ENCODE measurements at regions not wholly inside any gene's neighbourhood (a gene's known extent, or its start where the extent isn't known, plus 50 kb on each side); places are given as distances from the start of the nearest gene placed in this dataset.

DNA sequence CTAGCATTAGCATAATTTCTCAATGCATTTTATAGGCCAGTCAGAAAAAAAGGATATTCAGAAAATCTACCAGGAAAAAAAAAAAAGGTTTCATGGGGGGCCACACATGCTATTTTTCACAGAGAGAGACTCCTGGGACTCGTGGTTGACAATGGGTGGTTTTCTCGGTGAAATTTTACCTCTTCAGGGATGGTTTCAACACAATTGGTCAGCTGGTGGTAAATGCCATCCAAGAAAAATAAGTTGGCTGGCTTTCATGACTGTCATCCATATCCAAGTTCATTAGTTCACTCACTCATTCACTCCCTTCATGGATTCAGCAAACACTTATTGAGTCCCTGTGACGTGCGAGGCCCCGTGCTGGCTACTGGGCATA is 217.3 kb downstream of the SHQ1 start:
- Histone ChIP-seq H2BK120ac (replicated peaks; ENCODE audit: low read depth, low read length) (no peak overlapping the region), H3K18ac (ENCODE audit: extremely low read depth, low read length) (no peak overlapping the region), H3K4me1 (replicated peaks in 1 of 4; ENCODE audit: control insufficient read depth in 3 of 4, insufficient read depth in 4 of 4, low read length in 3 of 4) (peaks cover 0 to 6% (median 2%) of the 10 kb centered on the region in 4 experiments; a peak in 3 of 7 replicates), H3K27ac (ENCODE audit: low read depth, low read length) (no peak overlapping the region), H3K4ac (replicated peaks; ENCODE audit: insufficient read length, low read depth, low read length) (no peak overlapping the region), H4K5ac (ENCODE audit: insufficient read length, low read depth, low read length) (no peak overlapping the region), H2AFZ (ENCODE audit: low read length) (no peak overlapping the region), H3K9me3 (ENCODE audit: insufficient read depth in 2 of 2, low read depth in 1 of 2, low read length in 1 of 2) (no peaks in the 10 kb centered on the region), H2BK20ac (ENCODE audit: low read length) (no peak overlapping the region), H3K79me1 (ENCODE audit: low read depth, low read length) (no peaks in the 10 kb centered on the region), H3K4me3 (ENCODE audit: extremely low read depth in 1 of 4, insufficient read depth in 2 of 4, low read depth in 3 of 4, low read length in 4 of 4) (no peak overlapping the region), H3K9ac (replicated peaks in 1 of 4; ENCODE audit: extremely low read depth in 1 of 4, low read depth in 3 of 4, low read length in 3 of 4) (no peak overlapping the region), H2BK15ac (ENCODE audit: low read length) (no peak overlapping the region), H2AK5ac (ENCODE audit: low read depth, low read length) (no peak overlapping the region), H3K27me3 (replicated peaks in 1 of 4; ENCODE audit: control insufficient read depth in 3 of 4, extremely low read depth in 1 of 4, insufficient read depth in 3 of 4, low read length in 3 of 4) (no peaks in the 10 kb centered on the region), H2BK5ac (ENCODE audit: low read depth, low read length) (no peak overlapping the region), H3K14ac (ENCODE audit: insufficient read length) (no peak overlapping the region), H3K4me2 (ENCODE audit: insufficient read depth in 1 of 2, low read depth in 2 of 2, low read length in 2 of 2) (no peak overlapping the region), H3K23ac (ENCODE audit: insufficient read length) (no peak overlapping the region), H4K8ac (ENCODE audit: extremely low read depth, insufficient read depth, low read length) (no peak overlapping the region), H4K91ac (replicated peaks; ENCODE audit: insufficient read length, low read length) (no peak overlapping the region), H2BK12ac (ENCODE audit: low read depth, low read length) (no peak overlapping the region), H3K56ac (replicated peaks; ENCODE audit: insufficient read length, low read depth, low read length) (no peak overlapping the region), H3K23me2 (ENCODE audit: low read depth, low read length) (no peaks in the 10 kb centered on the region), H3K36me3 (ENCODE audit: control insufficient read depth in 2 of 4, insufficient read depth in 4 of 4, low read length in 3 of 4) (no peaks in the 10 kb centered on the region), H4K20me1 (replicated peaks in 1 of 2; ENCODE audit: control insufficient read depth in 1 of 2, insufficient read depth in 2 of 2, low read length in 2 of 2) (no peaks in the 10 kb centered on the region), H3K79me2 (ENCODE audit: control insufficient read depth in 1 of 2, insufficient read depth in 2 of 2, low read length in 2 of 2) (no peaks in the 10 kb centered on the region)
- DNase-seq (ENCODE audit: low read depth in 1 of 2, low spot score in 2 of 2) (no peak), FAIRE-seq (no peak)
- ChIA-PET CTCF (ENCODE audit: partially characterized antibody) (no interaction called here), POLR2A (ENCODE audit: partially characterized antibody) (interaction anchor here (0.6 to 0.8 kb wide), 2 partner anchors 23 to 25 kb away, joined by 3 read pairs; no protein-coding TSS in a partner anchor)
- TF ChIP-seq YY1 (IDR thresholded peaks at IDR 0.05; ENCODE audit: low read depth, low read length) (no peak), JUN (IDR thresholded peaks at IDR 0.05; ENCODE audit: low read depth, low read length) (no peak), SIRT6 (IDR thresholded peaks at IDR 0.05; ENCODE audit: low read length) (no peak), CEBPB (IDR thresholded peaks at IDR 0.05; ENCODE audit: low read depth, low read length) (no peak), CTBP2 (IDR thresholded peaks at IDR 0.05; ENCODE audit: borderline replicate concordance, insufficient read depth, insufficient read length, low read length) (no peak), BRCA1 (IDR thresholded peaks at IDR 0.05; ENCODE audit: low read depth, low read length) (no peak), KDM5A (IDR thresholded peaks at IDR 0.05; ENCODE audit: low read length) (no peak), SP1 (IDR thresholded peaks at IDR 0.05; ENCODE audit: low read depth, low read length) (no peak)
- TF ChIP-seq, protein P1, sequence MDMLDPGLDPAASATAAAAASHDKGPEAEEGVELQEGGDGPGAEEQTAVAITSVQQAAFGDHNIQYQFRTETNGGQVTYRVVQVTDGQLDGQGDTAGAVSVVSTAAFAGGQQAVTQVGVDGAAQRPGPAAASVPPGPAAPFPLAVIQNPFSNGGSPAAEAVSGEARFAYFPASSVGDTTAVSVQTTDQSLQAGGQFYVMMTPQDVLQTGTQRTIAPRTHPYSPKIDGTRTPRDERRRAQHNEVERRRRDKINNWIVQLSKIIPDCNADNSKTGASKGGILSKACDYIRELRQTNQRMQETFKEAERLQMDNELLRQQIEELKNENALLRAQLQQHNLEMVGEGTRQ (IDR thresholded peaks at IDR 0.05; ENCODE audit: low read length) = no peak
- TF ChIP-seq, protein P2, sequence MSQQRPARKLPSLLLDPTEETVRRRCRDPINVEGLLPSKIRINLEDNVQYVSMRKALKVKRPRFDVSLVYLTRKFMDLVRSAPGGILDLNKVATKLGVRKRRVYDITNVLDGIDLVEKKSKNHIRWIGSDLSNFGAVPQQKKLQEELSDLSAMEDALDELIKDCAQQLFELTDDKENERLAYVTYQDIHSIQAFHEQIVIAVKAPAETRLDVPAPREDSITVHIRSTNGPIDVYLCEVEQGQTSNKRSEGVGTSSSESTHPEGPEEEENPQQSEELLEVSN (IDR thresholded peaks at IDR 0.05) = no peak
- WGBS, 2 experiments (ENCODE audit: extremely low coverage in 1 of 2, insufficient coverage in 1 of 2, insufficient read length in 1 of 2, insufficient replicate concordance in 2 of 2, low coverage in 1 of 2, low lambda C conversion rate in 2 of 2, missing lambda C conversion rate in 1 of 2) = 98% methylated on average over 5 of the region's 5 CpGs; no CpG with 5 or more reads in 1 of the 2 experiments

Data from H1 (cell line).